ENCODE measurements at regions not wholly inside any gene's neighbourhood (a gene's known extent, or its start where the extent isn't known, plus 50 kb on each side); places are given as distances from the start of the nearest gene placed in this dataset.

GRCh38 chr14:104371917-104372316 is 207.6 kb upstream of the C14orf180 start:
- Histone ChIP-seq H3K4me1 (ENCODE audit: control insufficient read depth in 1 of 2, insufficient read depth in 2 of 2, low read depth in 1 of 2, low read length in 1 of 2) (peaks cover 0 to 38% of the 10 kb centered on the region in 2 experiments; a peak in 1 of 4 replicates), H3K27me3 (ENCODE audit: insufficient read depth) (no peaks in the 10 kb centered on the region), H3K9me2 (no peaks in the 10 kb centered on the region), H2AFZ (ENCODE audit: low read depth) (no peak overlapping the region), H3K9ac (no peak overlapping the region), H3K27ac (ENCODE audit: low read depth in 2 of 2, low read length in 1 of 2) (no peak overlapping the region), H3F3A (replicated peaks; ENCODE audit: insufficient read depth) (no peaks in the 10 kb centered on the region), H3K36me3 (replicated peaks in 1 of 2; ENCODE audit: control insufficient read depth in 1 of 2, insufficient read depth in 2 of 2, low read length in 1 of 2) (no peaks in the 10 kb centered on the region), H3K4me2 (no peak overlapping the region), H3K79me2 (ENCODE audit: insufficient read depth) (no peaks in the 10 kb centered on the region), H3K9me3 (no peaks in the 10 kb centered on the region), H3K4me3 (ENCODE audit: low read depth in 2 of 2, low read length in 1 of 2) (no peak overlapping the region), H4K20me1 (ENCODE audit: insufficient read depth) (no peaks in the 10 kb centered on the region)
- ChIA-PET CTCF (interaction anchor here (0.8 to 3.8 kb wide), 4 partner anchors 11 to 234 kb away, joined by 3 to 26 read pairs (median 4); no protein-coding TSS in a partner anchor), POLR2A (no interaction called here)
- TF ChIP-seq NRF1 (IDR thresholded peaks at IDR 0.05; ENCODE audit: low read depth, low read length), result no peak
- no peak for TF ChIP-seq RAD21 (IDR thresholded peaks at IDR 0.05; ENCODE audit: low read length)
- no peak for TF ChIP-seq JUND (IDR thresholded peaks at IDR 0.05)
- TF ChIP-seq EP300 (IDR thresholded peaks at IDR 0.05; ENCODE audit: borderline replicate concordance in 1 of 2, low read depth in 1 of 2, low read length in 1 of 2), result no peak
- TF ChIP-seq, protein P1, sequence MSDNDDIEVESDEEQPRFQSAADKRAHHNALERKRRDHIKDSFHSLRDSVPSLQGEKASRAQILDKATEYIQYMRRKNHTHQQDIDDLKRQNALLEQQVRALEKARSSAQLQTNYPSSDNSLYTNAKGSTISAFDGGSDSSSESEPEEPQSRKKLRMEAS (IDR thresholded peaks at IDR 0.05; ENCODE audit: low read depth), result no peak
- TF ChIP-seq GABPA (IDR thresholded peaks at IDR 0.05; ENCODE audit: low read depth), result no peak
- TF ChIP-seq NFIC (IDR thresholded peaks at IDR 0.05; ENCODE audit: borderline replicate concordance), result no peak
- 47% methylated on average over 6 of the region's 6 CpGs for WGBS (ENCODE audit: low lambda C conversion rate)
- no peak for DNase-seq

DNA sequence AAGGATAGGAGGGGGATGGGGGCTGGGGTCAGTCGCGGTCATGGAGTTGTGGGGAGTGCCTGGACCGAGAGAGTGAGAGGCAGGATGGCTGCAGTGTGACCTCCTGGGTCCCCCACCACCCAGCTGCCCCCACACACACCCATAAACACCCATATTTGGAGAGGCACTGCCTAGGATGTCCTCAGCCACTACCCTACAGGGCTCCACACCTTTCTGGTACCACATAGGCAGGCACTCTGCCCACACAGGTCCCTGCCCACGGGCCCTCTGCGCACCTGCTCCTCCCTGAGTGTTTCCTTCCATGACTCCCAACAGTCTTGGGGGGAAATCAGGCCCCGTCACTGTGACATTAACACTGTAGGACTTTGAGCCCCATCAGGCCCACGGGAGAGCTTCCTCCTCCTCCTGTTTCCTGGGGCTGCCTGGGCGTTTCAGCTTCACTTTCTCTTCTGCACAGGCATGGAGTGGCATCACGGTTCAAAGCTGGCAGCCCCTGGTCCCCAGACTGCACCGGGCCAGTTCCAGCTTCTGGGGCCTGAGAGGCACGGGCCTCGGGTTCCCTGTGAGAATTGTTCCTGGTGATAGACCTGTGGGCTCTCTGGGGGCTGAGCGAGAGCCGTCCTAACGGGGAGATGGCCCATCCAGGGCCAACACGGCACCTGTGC is 207.0 kb upstream of the C14orf180 start:
- H3K4me3 ChIP-seq (ENCODE audit: low read depth in 2 of 2, low read length in 1 of 2), result no peak overlapping the region
- ChIA-PET CTCF (interaction anchor here (0.7 to 3.8 kb wide), 5 partner anchors 10 to 235 kb away, joined by 3 to 26 read pairs (median 4); no protein-coding TSS in a partner anchor), POLR2A (no interaction called here)
- H3K9ac ChIP-seq, result no peak overlapping the region
- no peak overlapping the region for H2AFZ ChIP-seq (ENCODE audit: low read depth)
- H3K4me2 ChIP-seq, result no peak overlapping the region
- H3K4me1 ChIP-seq (ENCODE audit: control insufficient read depth in 1 of 2, insufficient read depth in 2 of 2, low read depth in 1 of 2, low read length in 1 of 2), result peaks cover 0 to 38% of the 10 kb centered on the region in 2 experiments; a peak in 1 of 4 replicates
- 55% methylated on average over 9 of the region's 16 CpGs for WGBS (ENCODE audit: low lambda C conversion rate)
- no peaks in the 10 kb centered on the region for H3K36me3 ChIP-seq (replicated peaks in 1 of 2; ENCODE audit: control insufficient read depth in 1 of 2, insufficient read depth in 2 of 2, low read length in 1 of 2)
- no peaks in the 10 kb centered on the region for H4K20me1 ChIP-seq (ENCODE audit: insufficient read depth)
- no peaks in the 10 kb centered on the region for H3K9me3 ChIP-seq
- H3K9me2 ChIP-seq, result no peaks in the 10 kb centered on the region
- TF ChIP-seq CTCF (IDR thresholded peaks at IDR 0.05), result no peak
- TF ChIP-seq, protein P1 (IDR thresholded peaks at IDR 0.05; ENCODE audit: low read depth), result no peak
- DNase-seq, result no peak
- no peak overlapping the region for H3K27ac ChIP-seq (ENCODE audit: low read depth in 2 of 2, low read length in 1 of 2)
- no peaks in the 10 kb centered on the region for H3K27me3 ChIP-seq (ENCODE audit: insufficient read depth)
- H3K79me2 ChIP-seq (ENCODE audit: insufficient read depth), result no peaks in the 10 kb centered on the region
- H3F3A ChIP-seq (replicated peaks; ENCODE audit: insufficient read depth), result no peaks in the 10 kb centered on the region

Measured in SK-N-SH (cell line).